Colonic mucosa (tissue), 4 donors: ENCODE measurements at regions not wholly inside any gene's neighbourhood (a gene's known extent, or its start where the extent isn't known, plus 50 kb on each side); places are given as distances from the start of the nearest gene placed in this dataset.

Source experiments
- DNase-seq: peaks from one replicate; pipeline ENCODE4 v3.0.0-alpha.2; 2020
- H3K27ac ChIP-seq: fragments of 200-600 bp; one replicate; pipeline ENCODE4 v1.8.0; 2021
- H3K27me3 ChIP-seq: fragments of 200-600 bp; one replicate; pipeline ENCODE4 v1.8.0; 2021
- H3K36me3 ChIP-seq: fragments of 200-600 bp; one replicate; pipeline ENCODE4 v1.8.0; 2021
- H3K4me1 ChIP-seq: fragments of 200-600 bp; one replicate; pipeline ENCODE4 v1.8.0; 2021; ENCODE audit warnings: mild to moderate bottlenecking
- H3K4me3 ChIP-seq: fragments of 200-600 bp; one replicate; pipeline ENCODE4 v1.8.0; 2021
- H3K9ac ChIP-seq, 2 donors: one replicate each; pipeline ENCODE4 v1.7.0; 2013; ENCODE audit warnings: control low read depth in 2 of 2, low read depth in 2 of 2, low read length in 2 of 2
- H3K9me3 ChIP-seq: fragments of 200-600 bp; one replicate; pipeline ENCODE4 v1.8.0; 2021
- CTCF ChIP-seq: fragments of 200-600 bp; IDR thresholded peaks from one replicate; pipeline ENCODE4 v1.8.0; 2022; ENCODE audit warnings: antibody characterized with exemption, mild to moderate bottlenecking
- intact Hi-C: fragments of 100-400 bp; cut with DNase I; formaldehyde crosslinking; loops from one replicate; pipeline ENCODE4 v1.14.1; 2022
- donor health status: healthy.
- donor health status: DM: no; HTN: no; CAD: no.
- donor health status: DM: no; HTN: no; CAD: no.

GRCh38 chr3:72629191-72629631 lies 219.0 kb downstream of the SHQ1 start:
- Histone ChIP-seq H3K9ac (no peak overlapping the region), H3K4me3 (no peak overlapping the region), H3K36me3 (no peaks in the 10 kb centered on the region), H3K27me3 (no peaks in the 10 kb centered on the region), H3K9me3 (no peaks in the 10 kb centered on the region), H3K27ac (no peak overlapping the region), H3K4me1 (no peaks in the 10 kb centered on the region)
- no peak for TF ChIP-seq CTCF
- no peak for DNase-seq
- intact Hi-C loops, result no loop called here

GRCh38 chr3:72628065-72628464 lies 220.2 kb downstream of the SHQ1 start:
- Histone ChIP-seq H3K36me3 (no peaks in the 10 kb centered on the region), H3K9ac (no peak overlapping the region), H3K27me3 (no peaks in the 10 kb centered on the region), H3K9me3 (no peaks in the 10 kb centered on the region), H3K4me3 (no peak overlapping the region), H3K4me1 (no peaks in the 10 kb centered on the region), H3K27ac (no peak overlapping the region)
- no peak for TF ChIP-seq CTCF
- intact Hi-C loops, result no loop called here
- no peak for DNase-seq

GRCh38 chr3:72627271-72627670 lies 221.0 kb downstream of the SHQ1 start:
- intact Hi-C loops, result no loop called here
- no peaks in the 10 kb centered on the region for H3K27me3 ChIP-seq
- no peaks in the 10 kb centered on the region for H3K4me1 ChIP-seq
- no peak overlapping the region for H3K9ac ChIP-seq
- H3K27ac ChIP-seq, result no peak overlapping the region
- no peaks in the 10 kb centered on the region for H3K36me3 ChIP-seq
- no peaks in the 10 kb centered on the region for H3K9me3 ChIP-seq
- H3K4me3 ChIP-seq, result no peak overlapping the region
- TF ChIP-seq CTCF, result no peak
- no peak for DNase-seq

GRCh38 chr3:72625602-72626337 lies 222.5 kb downstream of the SHQ1 start:
- Histone ChIP-seq H3K4me3 (no peak overlapping the region), H3K9me3 (no peaks in the 10 kb centered on the region), H3K36me3 (no peaks in the 10 kb centered on the region), H3K9ac (no peak overlapping the region), H3K4me1 (no peaks in the 10 kb centered on the region), H3K27ac (no peak overlapping the region), H3K27me3 (no peaks in the 10 kb centered on the region)
- intact Hi-C loops, result no loop called here
- TF ChIP-seq CTCF, result no peak
- no peak for DNase-seq

GRCh38 chr3:72624656-72625055 lies 223.6 kb downstream of the SHQ1 start:
- no peak overlapping the region for H3K4me3 ChIP-seq
- no peak overlapping the region for H3K27ac ChIP-seq
- intact Hi-C loops, result no loop called here
- H3K4me1 ChIP-seq, result no peaks in the 10 kb centered on the region
- DNase-seq, result no peak
- H3K27me3 ChIP-seq, result no peaks in the 10 kb centered on the region
- H3K9me3 ChIP-seq, result no peaks in the 10 kb centered on the region
- H3K36me3 ChIP-seq, result no peaks in the 10 kb centered on the region
- no peak for TF ChIP-seq CTCF
- H3K9ac ChIP-seq, result no peak overlapping the region
